Muscle layer of duodenum (tissue), 2 donors: ENCODE measurements at regions not wholly inside any gene's neighbourhood (a gene's known extent, or its start where the extent isn't known, plus 50 kb on each side); places are given as distances from the start of the nearest gene placed in this dataset.
"Not testable (repeated sequence)": the region's sequence is repeated elsewhere in the genome, so short reads cannot be mapped to it uniquely, and the experiment has no call there.

Experiments used
- H3K27ac ChIP-seq: one replicate; pipeline ENCODE4 v1.7.0; 2013; ENCODE audit warnings: mild to moderate bottlenecking, low read length
- H3K27me3 ChIP-seq: one replicate; pipeline ENCODE4 v1.7.0; 2013; ENCODE audit warnings: low read depth, mild to moderate bottlenecking, control low read depth, low read length
- H3K36me3 ChIP-seq, 2 donors: one replicate each; pipeline ENCODE4 v1.7.0; 2013; ENCODE audit warnings: low read length in 2 of 2, control low read depth in 1 of 2, mild to moderate bottlenecking in 1 of 2; ENCODE audit not compliant: insufficient read depth in 2 of 2, control insufficient read depth in 1 of 2
- H3K4me1 ChIP-seq, 2 donors: one replicate each; pipeline ENCODE4 v1.7.0; 2013; ENCODE audit warnings: low read length in 2 of 2, mild to moderate bottlenecking in 2 of 2, control low read depth in 1 of 2, moderate library complexity in 1 of 2; ENCODE audit not compliant: insufficient read depth in 2 of 2, control insufficient read depth in 1 of 2
- H3K4me3 ChIP-seq, 2 donors: one replicate each; pipeline ENCODE4 v1.7.0; 2013; ENCODE audit warnings: low read length in 2 of 2, low read depth in 1 of 2, mild to moderate bottlenecking in 1 of 2
- H3K9me3 ChIP-seq, 2 donors: one replicate each; pipeline ENCODE4 v1.7.0; 2013; ENCODE audit warnings: low read length in 2 of 2, control low read depth in 1 of 2, mild to moderate bottlenecking in 1 of 2; ENCODE audit not compliant: control insufficient read depth in 1 of 2
- donor health status: healthy.

DNA sequence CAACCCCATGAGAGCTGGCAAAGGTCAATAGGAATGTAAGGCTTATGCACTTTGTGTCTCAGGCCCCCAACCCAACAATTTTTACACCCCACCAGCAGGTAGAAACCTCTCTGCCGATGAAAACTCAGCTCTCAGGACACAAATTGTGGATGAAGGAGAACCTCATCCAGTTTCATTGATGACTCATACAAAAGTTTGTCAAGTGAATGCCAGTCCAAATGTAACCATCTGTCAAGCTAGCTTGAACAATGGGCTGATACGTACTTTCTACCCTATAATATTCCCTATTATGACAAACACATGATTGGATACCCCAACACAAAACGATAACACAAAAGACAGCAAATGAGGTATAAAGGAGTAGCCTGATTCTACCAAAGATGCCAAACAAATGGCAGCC is 321.2 kb upstream of the TMEFF2 start:
- H3K4me1 ChIP-seq = no peaks in the 10 kb centered on the region
- H3K36me3 ChIP-seq = no peaks in the 10 kb centered on the region
- H3K9me3 ChIP-seq = no peaks in the 10 kb centered on the region
- H3K4me3 ChIP-seq = no peak overlapping the region
- no peaks in the 10 kb centered on the region for H3K27me3 ChIP-seq
- no peak overlapping the region for H3K27ac ChIP-seq

DNA sequence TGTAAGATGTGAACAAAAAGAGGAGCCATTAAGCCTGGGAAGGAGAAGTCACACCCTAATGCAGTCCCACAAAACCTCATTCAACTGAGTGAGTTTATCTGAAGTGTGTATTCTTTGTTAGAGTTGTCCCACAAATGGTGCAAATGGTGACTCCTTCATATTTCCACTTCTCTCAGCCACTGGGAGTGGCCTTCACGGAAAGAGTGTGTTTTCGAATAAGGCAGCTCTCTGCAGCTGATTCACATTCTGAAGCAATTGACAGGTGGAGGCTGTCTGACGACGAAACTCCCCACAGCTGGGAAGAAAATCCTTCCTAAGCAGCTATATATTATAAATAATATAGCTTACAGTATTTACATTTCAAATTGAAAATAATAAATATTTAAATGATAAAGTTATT is 318.8 kb upstream of the TMEFF2 start:
- H3K9me3 ChIP-seq = no peaks in the 10 kb centered on the region
- no peak overlapping the region for H3K4me3 ChIP-seq
- H3K4me1 ChIP-seq = no peaks in the 10 kb centered on the region
- H3K36me3 ChIP-seq = no peaks in the 10 kb centered on the region
- no peak overlapping the region for H3K27ac ChIP-seq
- H3K27me3 ChIP-seq = no peaks in the 10 kb centered on the region

DNA sequence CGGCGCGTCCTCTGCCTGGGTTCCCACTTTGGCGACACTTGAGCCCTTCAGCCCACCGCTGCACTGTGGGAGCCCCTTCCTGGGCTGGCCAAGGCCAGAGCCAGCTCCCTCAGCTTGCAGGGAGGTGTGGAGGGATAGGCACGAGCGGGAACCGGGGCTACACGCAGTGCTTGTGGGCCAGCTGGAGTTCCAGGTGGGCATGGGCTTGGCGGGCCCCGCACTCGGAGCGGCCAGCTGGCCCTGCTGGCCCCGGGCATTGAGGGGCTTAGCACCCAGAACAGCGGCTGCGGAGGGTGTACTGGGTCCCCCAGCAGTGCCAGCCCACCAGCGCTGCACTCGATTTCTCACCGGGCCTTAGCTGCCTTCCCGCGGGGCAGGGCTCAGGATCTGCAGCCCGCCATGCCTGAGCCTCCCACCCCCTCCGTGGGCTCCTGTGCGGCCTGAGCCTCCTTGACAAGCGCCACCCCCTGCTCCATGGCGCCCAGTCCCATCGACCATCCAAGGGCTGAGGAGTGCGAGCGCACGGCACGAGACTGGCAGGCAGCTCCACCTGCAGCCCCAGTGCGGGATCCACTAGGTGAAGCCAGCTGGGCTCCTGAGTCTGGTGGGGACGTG is 313.2 kb upstream of the TMEFF2 start:
- not testable (repeated sequence) for H3K27me3 ChIP-seq, H3K36me3 ChIP-seq, H3K4me3 ChIP-seq

DNA sequence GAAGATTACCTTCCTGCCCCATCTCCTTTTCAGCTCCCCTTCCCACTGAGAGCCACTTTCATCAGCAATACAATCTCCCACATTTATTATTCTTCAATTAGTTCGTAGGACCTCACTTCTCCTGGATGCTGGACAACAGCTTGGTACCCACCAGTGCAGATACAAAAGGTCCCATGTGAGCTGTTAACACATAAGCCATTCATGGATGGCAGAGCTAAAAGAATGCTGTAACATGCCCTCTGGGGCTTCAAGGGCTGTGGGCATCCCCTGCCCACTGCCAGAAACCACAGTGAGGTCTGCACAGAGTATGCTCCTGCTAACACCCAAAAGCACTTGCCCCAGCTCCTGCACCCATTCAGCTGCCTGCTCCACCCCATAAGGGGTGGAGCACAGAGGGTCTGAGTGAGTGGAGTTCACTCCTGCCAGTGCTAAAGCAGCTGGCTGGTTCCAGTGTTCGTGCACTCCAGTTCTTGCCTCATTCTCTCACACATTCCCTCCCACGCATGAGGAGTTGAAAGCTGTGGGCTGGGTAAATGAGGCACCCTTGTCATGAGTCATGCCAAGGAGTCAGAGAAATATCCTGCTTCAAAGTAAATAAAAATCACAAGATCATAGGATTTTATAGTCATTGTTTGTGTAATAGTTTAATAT is 305.9 kb upstream of the TMEFF2 start:
- H3K27me3 ChIP-seq = no peaks in the 10 kb centered on the region
- no peaks in the 10 kb centered on the region for H3K36me3 ChIP-seq
- H3K4me1 ChIP-seq = no peaks in the 10 kb centered on the region
- H3K4me3 ChIP-seq = no peak overlapping the region
- H3K27ac ChIP-seq = no peak overlapping the region
- no peaks in the 10 kb centered on the region for H3K9me3 ChIP-seq

More for the DNA sequence above, 313.2 kb upstream of the TMEFF2 start:
- H3K27ac ChIP-seq, H3K9me3 ChIP-seq, H3K4me1 ChIP-seq: not testable (repeated sequence)

DNA sequence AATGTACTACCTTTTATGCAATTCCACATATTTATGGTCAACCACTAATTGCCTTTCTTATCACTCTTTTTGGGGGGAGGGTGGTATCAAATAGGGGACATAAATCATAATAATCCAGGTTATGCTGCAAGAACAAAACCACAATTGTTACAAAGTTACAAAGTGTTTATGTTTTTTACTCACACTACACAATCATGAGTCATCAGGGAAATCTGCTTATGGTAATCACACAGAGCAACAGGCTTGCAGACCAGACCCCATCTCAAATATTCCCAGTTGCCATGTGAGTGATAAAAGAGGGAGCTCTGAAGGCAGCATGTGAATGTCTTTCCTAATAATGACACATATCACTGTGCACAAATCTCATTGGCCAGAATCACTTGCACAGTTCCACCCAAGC is 304.7 kb upstream of the TMEFF2 start:
- Histone ChIP-seq H3K9me3 (no peaks in the 10 kb centered on the region), H3K27me3 (no peaks in the 10 kb centered on the region), H3K4me1 (no peaks in the 10 kb centered on the region), H3K4me3 (no peak overlapping the region), H3K27ac (no peak overlapping the region), H3K36me3 (no peaks in the 10 kb centered on the region)

DNA sequence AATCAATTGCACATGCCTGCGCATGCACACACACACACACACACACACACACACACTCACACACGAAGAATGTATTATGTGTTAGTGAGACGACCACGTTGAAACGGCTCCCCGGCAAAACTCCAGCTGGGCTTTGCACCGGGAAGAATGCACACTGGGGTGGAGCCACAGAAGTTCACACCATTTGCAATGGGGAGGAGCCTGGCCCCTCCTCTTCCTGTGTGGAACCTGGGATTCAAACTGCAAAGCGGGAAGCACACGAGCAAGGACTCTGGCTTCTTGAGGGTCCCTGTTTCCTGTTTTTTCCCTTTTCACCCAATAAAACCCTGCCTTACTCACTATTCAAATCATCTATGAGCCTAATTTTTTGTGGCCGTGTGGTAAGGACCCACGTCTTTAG is 304.0 kb upstream of the TMEFF2 start:
- Histone ChIP-seq H3K9me3 (no peaks in the 10 kb centered on the region), H3K4me1 (no peaks in the 10 kb centered on the region), H3K27me3 (no peaks in the 10 kb centered on the region), H3K27ac (no peak overlapping the region), H3K4me3 (no peak overlapping the region), H3K36me3 (no peaks in the 10 kb centered on the region)

DNA sequence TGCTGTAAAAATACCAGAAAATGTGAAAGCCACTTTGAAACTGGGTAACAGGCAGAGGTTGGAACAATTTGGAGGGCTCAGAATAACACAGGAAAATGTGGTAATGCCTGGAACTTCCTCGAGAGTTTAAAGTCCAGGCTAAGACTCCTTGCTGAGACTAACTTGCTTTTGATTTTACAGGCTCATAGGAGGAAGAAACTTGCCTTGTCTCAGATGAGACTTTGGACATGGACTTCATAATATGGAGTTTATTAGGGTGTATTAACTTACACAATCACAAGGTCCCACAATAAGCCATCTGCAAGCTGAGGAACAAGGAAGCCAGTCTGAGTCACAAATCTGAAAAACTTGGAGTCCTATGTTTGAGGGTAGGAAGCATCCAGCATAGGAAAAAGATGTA is 293.4 kb upstream of the TMEFF2 start:
- H3K4me1 ChIP-seq, H3K4me3 ChIP-seq, H3K27me3 ChIP-seq, H3K9me3 ChIP-seq, H3K36me3 ChIP-seq: not testable (repeated sequence)
- H3K27ac ChIP-seq = peak overlapping the region; percentile 36

DNA sequence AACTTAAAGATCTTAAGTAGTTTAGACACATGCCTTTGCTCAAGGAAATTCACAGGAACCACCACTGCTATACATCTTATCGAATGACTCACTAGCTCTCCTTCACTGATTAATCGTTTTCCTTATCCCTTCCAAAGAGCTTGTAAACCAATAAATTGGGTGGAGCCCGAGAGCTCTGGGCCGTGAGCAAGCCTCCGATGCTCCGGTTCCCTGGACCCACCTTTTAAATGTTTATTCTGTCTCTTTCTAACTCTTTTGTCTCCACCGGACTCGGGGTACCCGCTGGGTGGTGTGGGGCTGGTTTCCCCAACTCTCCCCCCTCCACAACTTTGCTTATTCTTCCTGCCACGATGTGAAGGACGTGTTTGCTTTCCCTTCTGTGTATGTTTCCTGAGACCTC is 292.9 kb upstream of the TMEFF2 start:
- Histone ChIP-seq H3K27ac (peak overlapping the region; percentile 36), H3K9me3 (no peaks in the 10 kb centered on the region), H3K27me3 (no peaks in the 10 kb centered on the region), H3K4me1 (no peaks in the 10 kb centered on the region), H3K4me3 (no peak overlapping the region), H3K36me3 (no peaks in the 10 kb centered on the region)

DNA sequence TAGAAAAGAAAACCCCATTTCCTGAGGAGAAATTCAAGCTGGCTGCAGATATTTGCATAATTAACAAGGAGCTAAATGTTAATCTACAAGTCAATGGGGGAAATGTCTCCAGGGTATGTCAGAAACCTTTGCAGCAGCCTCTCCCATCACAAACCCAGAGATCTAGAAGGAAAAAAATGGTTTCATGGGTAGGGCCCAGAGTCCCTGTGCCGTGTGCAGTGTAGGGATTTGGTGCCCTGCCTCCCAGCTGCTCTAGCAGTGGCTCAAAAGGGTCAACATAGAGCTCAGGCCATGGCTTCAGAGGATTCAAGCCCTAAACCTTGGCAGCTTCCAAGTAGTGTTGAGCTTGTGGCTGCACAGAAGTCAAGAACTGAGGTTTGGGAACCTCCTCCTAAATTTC is 290.2 kb upstream of the TMEFF2 start:
- H3K36me3 ChIP-seq = no peaks in the 10 kb centered on the region
- no peak overlapping the region for H3K27ac ChIP-seq
- H3K4me1 ChIP-seq = no peaks in the 10 kb centered on the region
- H3K9me3 ChIP-seq = no peaks in the 10 kb centered on the region
- H3K27me3 ChIP-seq = no peaks in the 10 kb centered on the region
- H3K4me3 ChIP-seq = no peak overlapping the region

DNA sequence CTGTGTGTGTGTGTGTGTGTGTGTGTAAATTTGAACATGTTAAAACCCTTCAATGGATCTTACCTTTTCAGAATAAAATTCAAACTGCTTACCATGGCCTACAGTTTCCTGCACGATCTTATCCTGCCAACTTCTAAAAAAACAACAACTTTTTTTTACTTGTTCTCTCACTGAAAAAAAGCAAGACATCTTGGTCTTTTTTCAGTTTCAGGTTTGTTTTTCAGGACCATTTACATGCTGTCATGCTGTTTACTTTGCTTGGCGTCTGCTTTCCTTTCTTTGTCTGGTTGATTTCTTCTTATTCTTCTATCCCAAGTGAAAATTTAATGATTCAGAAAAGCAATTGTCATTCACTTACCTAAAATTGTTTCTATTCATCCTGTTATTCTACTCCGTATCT is 286.3 kb upstream of the TMEFF2 start:
- Histone ChIP-seq H3K4me1 (no peaks in the 10 kb centered on the region), H3K27me3 (no peaks in the 10 kb centered on the region), H3K4me3 (no peak overlapping the region), H3K9me3 (no peaks in the 10 kb centered on the region), H3K27ac (no peak overlapping the region), H3K36me3 (no peaks in the 10 kb centered on the region)

DNA sequence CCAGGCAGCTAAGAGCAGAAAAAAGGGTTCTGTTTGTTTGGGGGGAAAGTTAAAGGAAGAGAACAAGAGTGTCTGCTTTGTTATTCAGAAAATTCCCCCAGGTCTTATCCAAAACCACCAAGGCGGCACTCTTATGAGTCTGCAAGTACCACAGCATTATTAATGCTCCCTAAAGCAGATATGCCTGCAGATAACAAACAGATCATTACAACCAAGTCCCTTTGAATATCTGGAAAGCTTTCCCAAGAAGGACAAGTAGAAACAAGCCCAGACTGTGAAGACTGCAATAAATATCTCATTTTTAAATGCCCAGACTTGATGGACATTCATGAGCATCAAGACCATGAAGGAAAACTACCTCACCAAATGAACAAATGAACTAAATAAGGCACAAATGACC is 278.6 kb upstream of the TMEFF2 start:
- Histone ChIP-seq H3K4me1 (no peaks in the 10 kb centered on the region), H3K36me3 (no peaks in the 10 kb centered on the region), H3K27me3 (no peaks in the 10 kb centered on the region), H3K4me3 (no peak overlapping the region), H3K9me3 (peaks cover 0 to 8% of the 10 kb centered on the region in 2 donors), H3K27ac (no peak overlapping the region)

DNA sequence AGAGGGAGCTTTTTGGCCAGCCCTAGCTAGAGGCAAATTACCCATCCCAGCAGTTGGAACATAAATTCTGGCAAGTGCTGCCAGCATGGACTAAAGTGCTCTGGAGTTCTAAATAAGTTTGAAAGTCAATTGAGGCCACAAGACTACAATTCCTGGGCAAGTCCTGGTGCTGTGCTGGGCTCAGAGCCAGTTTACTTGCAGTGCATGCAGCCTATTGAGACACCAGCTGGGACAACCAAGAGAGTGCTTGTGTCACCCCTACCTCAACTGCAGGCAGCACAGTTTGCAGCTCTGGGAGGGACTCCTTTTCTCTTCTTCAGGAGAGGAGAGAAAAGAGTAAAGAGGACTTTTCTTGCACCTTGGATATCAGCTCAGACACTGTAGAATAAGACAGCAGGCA is 277.2 kb upstream of the TMEFF2 start:
- H3K9me3 ChIP-seq = peaks cover 0 to 8% of the 10 kb centered on the region in 2 donors
- no peak overlapping the region for H3K27ac ChIP-seq
- no peaks in the 10 kb centered on the region for H3K36me3 ChIP-seq
- no peaks in the 10 kb centered on the region for H3K27me3 ChIP-seq
- H3K4me3 ChIP-seq = no peak overlapping the region
- no peaks in the 10 kb centered on the region for H3K4me1 ChIP-seq
